GM12878 (cell line): ENCODE measurements at regions not wholly inside any gene's neighbourhood (a gene's known extent, or its start where the extent isn't known, plus 50 kb on each side); places are given as distances from the start of the nearest gene placed in this dataset.

ENCODE experiments used
- ATAC-seq: fragments of 200-7000 bp; cut with Tn5 transposase; 3 replicates; pipeline ENCODE4 v1.9.1; 2020; ENCODE audit warnings: mild to moderate bottlenecking, moderate library complexity
- BruUV-seq: library from RNA; stranded (reverse); fragments of 400-500 nt; replicated peaks from 2 replicates; lab custom pipeline; 2021; lab: Mats Ljungman, UMichigan
- CTCF ChIA-PET: fragments of 300-600 bp; sonication (Branson Sonifier 250); formaldehyde crosslinking; extraction: SDS; loops from one replicate; lab custom pipeline; 2021; ENCODE audit warnings: inconsistent platforms; lab: Yijun Ruan, JAX
- POLR2A ChIA-PET: fragments of 350-600 bp; formaldehyde crosslinking; extraction: SDS; loops from one replicate; lab custom pipeline; 2021; ENCODE audit warnings: inconsistent platforms; lab: Charles Lee
- RAD21 ChIA-PET: fragments of 300-600 bp; sonication (Branson Sonifier 250); formaldehyde crosslinking; loops from one replicate; lab custom pipeline; 2023; ENCODE audit warnings: antibody characterized with exemption; ENCODE audit not compliant: unreplicated experiment; lab: Charles Lee
- SMC1A ChIA-PET: fragments of 300-600 bp; sonication (Branson Sonifier 250); formaldehyde crosslinking; loops from one replicate; lab custom pipeline; 2023; ENCODE audit not compliant: unreplicated experiment, uncharacterized antibody; lab: Charles Lee
- DNase-seq: peaks from one replicate; pipeline ENCODE4 v3.0.0-alpha.2; 2011; ENCODE audit warnings: low read depth, low spot score
- FAIRE-seq: peaks from 3 replicates; lab custom pipeline; 2011; peaks lifted over from hg19 to GRCh38; lab: Jason Lieb, UNC
- H2AFZ ChIP-seq: 2 replicates; pipeline ENCODE4 v1.6.0; 2011; ENCODE audit warnings: low read depth, low read length, control low read depth; ENCODE audit not compliant: control insufficient read depth
- H3K27ac ChIP-seq: 2 replicates; pipeline ENCODE4 v1.5.1; 2011; ENCODE audit warnings: control low read depth; ENCODE audit not compliant: control insufficient read depth, insufficient read depth
- H3K27me3 ChIP-seq, 2 experiments: replicated peaks in 1 of 2; 2 replicates each; pipeline versions ENCODE4 v1.6.0 to v1.6.1; 2011; ENCODE audit warnings: low read length in 1 of 2; ENCODE audit not compliant: control insufficient read depth in 2 of 2, insufficient read depth in 2 of 2
- H3K36me3 ChIP-seq, 2 experiments: 2 replicates each; pipeline ENCODE4 v1.5.1; 2011; ENCODE audit warnings: low read length in 1 of 2; ENCODE audit not compliant: control insufficient read depth in 2 of 2, insufficient read depth in 2 of 2
- H3K4me1 ChIP-seq: 2 replicates; pipeline ENCODE4 v1.6.1; 2011; ENCODE audit warnings: mild to moderate bottlenecking, low read length, moderate library complexity, mixed read lengths; ENCODE audit not compliant: control insufficient read depth, insufficient read depth
- H3K4me2 ChIP-seq: 2 replicates; pipeline ENCODE4 v1.6.0; 2011; ENCODE audit warnings: control low read depth; ENCODE audit not compliant: control insufficient read depth, insufficient read depth
- H3K4me3 ChIP-seq: fragments of 200-600 bp; sonication (generic); 2 replicates; pipeline ENCODE4 v1.5.1; 2016
- H3K79me2 ChIP-seq: 2 replicates; pipeline ENCODE4 v1.6.0; 2011; ENCODE audit warnings: low read length; ENCODE audit not compliant: control insufficient read depth, insufficient read depth
- H3K9ac ChIP-seq: 2 replicates; pipeline ENCODE4 v1.8.0; 2011; ENCODE audit warnings: low read length, control low read depth, mixed read lengths; ENCODE audit not compliant: control insufficient read depth, insufficient read depth
- H3K9me3 ChIP-seq: replicated peaks from 3 replicates; pipeline ENCODE4 v1.5.1; 2011; ENCODE audit warnings: mild to moderate bottlenecking, low read length; ENCODE audit not compliant: control insufficient read depth, insufficient read depth
- H4K20me1 ChIP-seq: 2 replicates; pipeline ENCODE4 v1.6.0; 2011; ENCODE audit not compliant: control insufficient read depth, insufficient read depth
- BACH1 ChIP-seq: fragments of 450-650 bp; IDR thresholded peaks from 2 replicates; pipeline ENCODE4 v1.6.1; 2017; ENCODE audit warnings: mild to moderate bottlenecking, borderline replicate concordance
- EP300 ChIP-seq, 2 experiments: fragments of 150-350 bp in 1 of 2; IDR thresholded peaks; 2 replicates each; pipeline ENCODE4 v1.6.1; 2011 to 2012; ENCODE audit warnings: low read depth in 2 of 2, low read length in 2 of 2, borderline replicate concordance in 1 of 2, improper control_type of control experiment in 1 of 2, inconsistent platforms in 1 of 2; ENCODE audit not compliant: control insufficient read depth in 1 of 2
- FOXK2 ChIP-seq: fragments of 450-650 bp; IDR thresholded peaks from 2 replicates; pipeline ENCODE4 v1.6.1; 2017; ENCODE audit warnings: mild to moderate bottlenecking, moderate library complexity
- KAT2A ChIP-seq: conservative IDR thresholded peaks from 2 replicates; pipeline ENCODE4 v1.6.1; 2011; ENCODE audit warnings: low read depth, low read length; ENCODE audit not compliant: control insufficient read depth
- LARP7 ChIP-seq: fragments of 450-650 bp; IDR thresholded peaks from 2 replicates; pipeline ENCODE4 v1.6.1; 2017; ENCODE audit warnings: mild to moderate bottlenecking
- RFX5 ChIP-seq: IDR thresholded peaks from 2 replicates; pipeline ENCODE4 v1.6.1; 2011; ENCODE audit warnings: low read depth, low read length, improper control_type of control experiment
- TCF7 ChIP-seq: IDR thresholded peaks from 2 replicates; pipeline ENCODE4 v1.6.1; 2014; ENCODE audit warnings: antibody characterized with exemption, borderline replicate concordance
- ZNF217 ChIP-seq: fragments of 450-650 bp; IDR thresholded peaks from 2 replicates; pipeline ENCODE4 v1.6.1; 2017; ENCODE audit warnings: antibody characterized with exemption, mild to moderate bottlenecking
- WGBS: methylation state at CpG from one replicate; pipeline ENCODE4 v1.1.6; 2016; ENCODE audit warnings: low lambda C conversion rate; ENCODE audit not compliant: insufficient replicate concordance, insufficient coverage; ENCODE audit errors: missing lambda C conversion rate; 5-methylcytosine and 5-hydroxymethylcytosine counted together
- in situ Hi-C: fragments of 300-500 bp; cut with MboI; formaldehyde crosslinking; loops from 9 replicates; pipeline ENCODE4 v1.14.3; 2018; ENCODE audit warnings: mixed read lengths
- intact Hi-C: fragments of 100-400 bp; cut with micrococcal nuclease; formaldehyde crosslinking; loops from one replicate; pipeline ENCODE4 v1.14.2; 2022; ENCODE audit not compliant: unreplicated experiment
- TF ChIP-seq, protein P1 (sequence below): fragments of 450-650 bp; IDR thresholded peaks from 2 replicates; pipeline ENCODE4 v1.6.1; 2016; ENCODE audit warnings: mild to moderate bottlenecking
- TF ChIP-seq, protein P2 (sequence below): fragments of 450-650 bp; IDR thresholded peaks from 2 replicates; pipeline ENCODE4 v1.6.1; 2018; ENCODE audit warnings: mild to moderate bottlenecking, low read depth, moderate library complexity; ENCODE audit not compliant: partially characterized antibody
- TF ChIP-seq, protein P3 (sequence below): fragments of 450-650 bp; IDR thresholded peaks from 2 replicates; pipeline ENCODE4 v1.6.1; 2016; ENCODE audit warnings: mild to moderate bottlenecking, moderate library complexity, borderline replicate concordance

DNA sequence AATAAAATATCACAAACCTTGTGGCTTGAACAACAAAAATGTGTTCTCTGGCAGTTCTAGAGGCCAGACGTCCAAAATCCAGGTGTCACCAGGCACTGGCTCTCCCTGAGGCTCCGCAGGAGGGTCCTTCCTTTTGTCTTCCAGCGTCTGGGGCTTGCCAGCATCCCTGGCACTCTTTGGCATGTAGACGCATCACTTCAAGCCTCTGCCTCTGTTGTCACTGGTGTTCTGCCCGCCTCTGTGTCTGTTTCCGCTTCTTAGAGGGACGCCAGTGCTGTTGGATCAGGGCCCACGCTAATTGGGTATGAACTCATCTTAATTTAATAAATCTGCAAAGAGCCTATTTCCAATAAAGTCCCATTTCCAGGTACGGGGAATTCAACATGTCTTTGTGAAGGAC lies 273.7 kb upstream of the C1orf174 start:
- no TSS peak for BruUV-seq
- Histone ChIP-seq H3K79me2 (no peaks in the 10 kb centered on the region), H4K20me1 (no peaks in the 10 kb centered on the region), H3K4me3 (no peak overlapping the region), H3K9ac (no peak overlapping the region), H3K27me3 (no peaks in the 10 kb centered on the region), H3K4me2 (no peak overlapping the region), H3K4me1 (no peaks in the 10 kb centered on the region), H3K36me3 (no peaks in the 10 kb centered on the region), H3K9me3 (no peaks in the 10 kb centered on the region), H3K27ac (no peak overlapping the region), H2AFZ (no peak overlapping the region)
- no peak for FAIRE-seq
- no peak for ATAC-seq
- POLR2A ChIA-PET = no interaction called here
- in situ Hi-C loops = no loop called here
- SMC1A ChIA-PET = no interaction called here
- CTCF ChIA-PET = no interaction called here
- RAD21 ChIA-PET = no interaction called here
- intact Hi-C loops = no loop called here
- DNase-seq = no peak
- WGBS = 35% methylated on average over 9 of the region's 9 CpGs
- TF ChIP-seq LARP7 (no peak), TCF7 (no peak), KAT2A (no peak), FOXK2 (no peak), RFX5 (no peak), BACH1 (no peak), ZNF217 (no peak), EP300 (IDR thresholded peaks at IDR 0.05; ENCODE audit: borderline replicate concordance in 1 of 2, control insufficient read depth in 1 of 2, low read depth in 2 of 2, low read length in 2 of 2) (no peak)
- TF ChIP-seq, protein P1, sequence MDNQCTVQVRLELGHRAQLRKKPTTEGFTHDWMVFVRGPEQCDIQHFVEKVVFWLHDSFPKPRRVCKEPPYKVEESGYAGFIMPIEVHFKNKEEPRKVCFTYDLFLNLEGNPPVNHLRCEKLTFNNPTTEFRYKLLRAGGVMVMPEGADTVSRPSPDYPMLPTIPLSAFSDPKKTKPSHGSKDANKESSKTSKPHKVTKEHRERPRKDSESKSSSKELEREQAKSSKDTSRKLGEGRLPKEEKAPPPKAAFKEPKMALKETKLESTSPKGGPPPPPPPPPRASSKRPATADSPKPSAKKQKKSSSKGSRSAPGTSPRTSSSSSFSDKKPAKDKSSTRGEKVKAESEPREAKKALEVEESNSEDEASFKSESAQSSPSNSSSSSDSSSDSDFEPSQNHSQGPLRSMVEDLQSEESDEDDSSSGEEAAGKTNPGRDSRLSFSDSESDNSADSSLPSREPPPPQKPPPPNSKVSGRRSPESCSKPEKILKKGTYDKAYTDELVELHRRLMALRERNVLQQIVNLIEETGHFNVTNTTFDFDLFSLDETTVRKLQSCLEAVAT = no peak
- TF ChIP-seq, protein P2, sequence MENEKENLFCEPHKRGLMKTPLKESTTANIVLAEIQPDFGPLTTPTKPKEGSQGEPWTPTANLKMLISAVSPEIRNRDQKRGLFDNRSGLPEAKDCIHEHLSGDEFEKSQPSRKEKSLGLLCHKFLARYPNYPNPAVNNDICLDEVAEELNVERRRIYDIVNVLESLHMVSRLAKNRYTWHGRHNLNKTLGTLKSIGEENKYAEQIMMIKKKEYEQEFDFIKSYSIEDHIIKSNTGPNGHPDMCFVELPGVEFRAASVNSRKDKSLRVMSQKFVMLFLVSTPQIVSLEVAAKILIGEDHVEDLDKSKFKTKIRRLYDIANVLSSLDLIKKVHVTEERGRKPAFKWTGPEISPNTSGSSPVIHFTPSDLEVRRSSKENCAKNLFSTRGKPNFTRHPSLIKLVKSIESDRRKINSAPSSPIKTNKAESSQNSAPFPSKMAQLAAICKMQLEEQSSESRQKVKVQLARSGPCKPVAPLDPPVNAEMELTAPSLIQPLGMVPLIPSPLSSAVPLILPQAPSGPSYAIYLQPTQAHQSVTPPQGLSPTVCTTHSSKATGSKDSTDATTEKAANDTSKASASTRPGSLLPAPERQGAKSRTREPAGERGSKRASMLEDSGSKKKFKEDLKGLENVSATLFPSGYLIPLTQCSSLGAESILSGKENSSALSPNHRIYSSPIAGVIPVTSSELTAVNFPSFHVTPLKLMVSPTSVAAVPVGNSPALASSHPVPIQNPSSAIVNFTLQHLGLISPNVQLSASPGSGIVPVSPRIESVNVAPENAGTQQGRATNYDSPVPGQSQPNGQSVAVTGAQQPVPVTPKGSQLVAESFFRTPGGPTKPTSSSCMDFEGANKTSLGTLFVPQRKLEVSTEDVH = no peak
- TF ChIP-seq, protein P3, sequence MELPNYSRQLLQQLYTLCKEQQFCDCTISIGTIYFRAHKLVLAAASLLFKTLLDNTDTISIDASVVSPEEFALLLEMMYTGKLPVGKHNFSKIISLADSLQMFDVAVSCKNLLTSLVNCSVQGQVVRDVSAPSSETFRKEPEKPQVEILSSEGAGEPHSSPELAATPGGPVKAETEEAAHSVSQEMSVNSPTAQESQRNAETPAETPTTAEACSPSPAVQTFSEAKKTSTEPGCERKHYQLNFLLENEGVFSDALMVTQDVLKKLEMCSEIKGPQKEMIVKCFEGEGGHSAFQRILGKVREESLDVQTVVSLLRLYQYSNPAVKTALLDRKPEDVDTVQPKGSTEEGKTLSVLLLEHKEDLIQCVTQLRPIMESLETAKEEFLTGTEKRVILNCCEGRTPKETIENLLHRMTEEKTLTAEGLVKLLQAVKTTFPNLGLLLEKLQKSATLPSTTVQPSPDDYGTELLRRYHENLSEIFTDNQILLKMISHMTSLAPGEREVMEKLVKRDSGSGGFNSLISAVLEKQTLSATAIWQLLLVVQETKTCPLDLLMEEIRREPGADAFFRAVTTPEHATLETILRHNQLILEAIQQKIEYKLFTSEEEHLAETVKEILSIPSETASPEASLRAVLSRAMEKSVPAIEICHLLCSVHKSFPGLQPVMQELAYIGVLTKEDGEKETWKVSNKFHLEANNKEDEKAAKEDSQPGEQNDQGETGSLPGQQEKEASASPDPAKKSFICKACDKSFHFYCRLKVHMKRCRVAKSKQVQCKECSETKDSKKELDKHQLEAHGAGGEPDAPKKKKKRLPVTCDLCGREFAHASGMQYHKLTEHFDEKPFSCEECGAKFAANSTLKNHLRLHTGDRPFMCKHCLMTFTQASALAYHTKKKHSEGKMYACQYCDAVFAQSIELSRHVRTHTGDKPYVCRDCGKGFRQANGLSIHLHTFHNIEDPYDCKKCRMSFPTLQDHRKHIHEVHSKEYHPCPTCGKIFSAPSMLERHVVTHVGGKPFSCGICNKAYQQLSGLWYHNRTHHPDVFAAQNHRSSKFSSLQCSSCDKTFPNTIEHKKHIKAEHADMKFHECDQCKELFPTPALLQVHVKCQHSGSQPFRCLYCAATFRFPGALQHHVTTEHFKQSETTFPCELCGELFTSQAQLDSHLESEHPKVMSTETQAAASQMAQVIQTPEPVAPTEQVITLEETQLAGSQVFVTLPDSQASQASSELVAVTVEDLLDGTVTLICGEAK = no peak
